HG03460 (cell line): ENCODE measurements at regions not wholly inside any gene's neighbourhood (a gene's known extent, or its start where the extent isn't known, plus 50 kb on each side); places are given as distances from the start of the nearest gene placed in this dataset.

ENCODE experiments used
- ATAC-seq: cut with Tn5 transposase; IDR thresholded peaks from one replicate; pipeline ENCODE4 v1.9.1; 2021; ENCODE audit not compliant: unreplicated experiment

DNA sequence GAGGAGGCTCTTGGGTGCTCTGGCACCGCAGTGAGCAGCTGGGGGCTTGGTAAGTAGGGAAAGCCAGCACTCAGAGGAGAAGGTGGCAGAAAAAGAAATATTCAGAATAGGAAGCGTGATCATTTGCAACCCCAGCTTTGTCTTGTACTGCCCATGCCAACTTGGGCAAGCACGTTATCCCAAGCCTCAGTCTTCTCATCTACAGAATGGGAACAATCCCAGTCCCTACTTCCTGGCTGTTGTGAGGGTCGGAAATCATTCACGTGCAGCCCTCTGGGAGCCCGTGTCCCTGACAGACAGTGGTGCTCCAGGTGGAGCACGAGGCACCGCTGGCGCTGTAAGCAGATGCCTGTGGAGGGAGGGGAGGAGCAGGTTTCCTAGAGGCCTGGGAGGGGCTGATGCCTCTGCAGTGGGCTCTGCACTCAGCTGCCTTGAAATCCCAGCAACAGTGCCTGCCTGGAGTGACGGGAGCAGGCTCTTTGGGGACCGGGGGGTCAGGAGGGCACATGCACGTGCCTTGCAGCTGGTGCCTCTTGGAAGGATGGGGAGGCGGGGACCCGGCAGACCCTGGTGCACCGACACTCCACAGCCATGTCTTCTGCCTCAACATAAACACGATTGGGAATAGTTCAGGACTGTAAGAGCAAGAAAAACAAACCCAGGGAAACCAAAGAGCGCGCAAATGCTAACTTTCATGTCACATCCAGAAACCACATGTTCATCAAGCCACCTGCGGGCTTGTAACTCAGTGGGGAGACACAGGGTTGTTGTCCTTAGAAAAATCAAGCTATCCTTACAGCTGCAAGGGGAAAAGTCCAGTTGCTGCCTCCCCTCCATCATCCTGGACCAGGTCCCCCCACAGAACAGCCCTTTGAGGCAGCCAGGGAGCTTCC lies 86.5 kb upstream of the DIO3 start:
- ATAC-seq = no peak

DNA sequence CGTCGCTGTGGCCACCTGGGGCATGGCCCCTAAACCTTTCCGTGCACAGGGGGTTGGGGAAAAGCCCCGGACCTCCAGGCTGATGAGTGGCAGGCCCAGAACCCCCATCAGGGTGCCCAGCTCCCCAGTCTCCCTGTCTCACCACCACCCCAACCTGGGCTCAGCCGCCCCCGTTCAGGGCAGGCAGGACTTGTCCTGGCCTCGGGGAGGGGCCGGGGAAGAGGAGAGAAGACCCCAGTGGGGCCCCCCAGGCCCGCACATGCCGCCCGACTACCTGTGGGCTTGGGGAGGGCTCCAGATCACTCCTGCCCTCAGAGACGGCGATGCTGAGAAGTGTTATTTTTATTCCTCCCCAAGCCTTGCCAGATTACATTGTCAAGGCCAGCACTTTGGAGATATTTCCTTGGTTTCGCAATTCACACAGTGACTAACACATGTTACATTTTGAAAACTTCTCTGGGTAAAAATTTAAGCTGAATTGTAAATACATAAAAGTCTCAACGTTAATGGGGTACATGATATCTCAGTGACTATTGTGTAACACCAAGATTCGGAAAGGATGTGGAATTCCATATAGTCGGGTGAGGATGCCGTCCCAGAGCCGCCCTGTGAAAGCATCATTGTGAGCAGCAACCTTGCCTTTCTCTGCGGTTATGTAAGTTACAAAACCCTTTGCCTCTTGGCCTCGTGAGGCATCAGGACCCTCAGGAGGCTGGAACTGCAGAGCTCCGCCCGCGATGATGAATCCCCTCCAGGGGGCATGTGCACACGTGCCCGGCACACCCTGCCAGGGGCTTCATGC lies 85.6 kb upstream of the DIO3 start:
- ATAC-seq = no peak

DNA sequence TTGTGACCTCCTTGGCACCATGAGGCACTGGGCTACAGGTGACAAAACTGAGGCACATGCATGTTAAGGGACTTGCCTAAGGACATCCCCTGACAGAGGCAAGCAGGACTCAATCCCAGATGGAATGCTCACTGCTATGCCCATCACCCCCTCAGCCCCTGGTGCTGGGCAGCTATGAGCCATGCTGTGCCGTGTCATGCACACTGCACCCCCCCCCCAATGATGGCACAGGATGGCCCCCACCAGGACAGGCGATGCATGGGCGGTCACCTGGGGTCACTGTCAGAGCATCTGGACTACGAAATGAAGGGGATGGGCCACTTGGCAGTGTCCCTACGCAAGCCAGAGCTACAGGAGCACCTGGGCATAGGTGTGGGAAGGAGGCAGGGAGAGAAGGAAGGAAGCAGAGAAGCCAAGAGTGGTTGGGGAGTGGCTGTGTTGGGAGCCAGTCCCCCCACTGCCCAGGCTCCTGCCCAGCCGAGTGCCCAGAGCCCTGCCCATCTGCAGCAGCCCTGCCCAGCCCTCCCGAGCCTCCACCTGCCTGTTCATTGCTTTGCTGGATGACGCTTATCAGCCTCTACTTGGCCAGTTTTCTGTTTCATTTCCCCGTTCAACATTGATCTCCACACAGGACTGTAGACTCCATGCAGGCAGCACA lies 84.9 kb upstream of the DIO3 start:
- ATAC-seq = no peak

DNA sequence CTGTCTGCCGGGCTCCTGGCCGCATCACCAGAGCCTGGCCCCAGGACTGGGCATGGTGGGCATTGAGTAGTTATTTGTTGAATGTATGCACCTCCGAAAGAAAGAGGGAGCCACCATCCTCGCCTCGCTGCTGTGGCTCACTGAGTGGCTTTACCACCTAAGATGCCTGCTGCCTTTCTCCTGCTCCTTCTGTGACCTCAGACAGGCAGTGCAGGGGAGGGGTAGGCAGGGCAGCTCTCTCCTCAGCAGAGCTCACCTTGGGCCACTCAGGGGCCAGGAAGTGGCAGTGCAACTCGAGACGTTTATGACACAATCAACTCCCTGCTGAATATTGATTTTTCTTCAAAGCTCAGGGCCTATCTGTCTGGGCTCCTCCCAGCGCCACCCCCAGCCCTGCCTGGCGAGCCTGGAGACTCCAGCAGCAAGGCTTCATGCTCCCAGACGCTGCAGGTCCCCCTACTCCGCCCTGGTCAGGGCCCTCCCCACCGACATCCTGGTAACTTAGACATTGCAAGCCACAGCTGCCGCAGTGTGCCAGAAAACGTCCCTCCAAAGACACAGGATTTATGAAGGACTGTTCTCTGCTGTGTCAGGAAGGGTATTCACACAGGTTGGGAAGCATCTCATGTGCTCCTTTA lies 84.3 kb upstream of the DIO3 start:
- ATAC-seq = no peak

DNA sequence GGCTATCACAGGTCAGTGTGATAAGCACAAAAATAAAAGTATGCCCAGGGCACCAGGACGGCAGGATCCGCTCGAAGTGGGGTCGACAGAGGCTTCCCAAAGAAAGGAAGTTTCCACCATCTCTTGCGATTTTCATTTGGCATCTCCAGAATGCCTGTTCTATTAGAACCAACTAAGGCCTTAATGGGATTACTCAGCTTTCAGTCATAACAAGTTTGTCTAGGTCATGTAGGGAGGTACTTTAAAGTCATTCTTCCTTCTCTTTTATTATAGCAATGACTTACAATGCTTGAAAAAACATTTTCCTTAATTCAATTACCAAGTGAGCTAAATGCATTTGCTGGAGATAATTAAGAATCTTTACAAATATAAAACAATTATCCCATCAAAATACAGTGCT lies 83.6 kb upstream of the DIO3 start:
- no peak for ATAC-seq

DNA sequence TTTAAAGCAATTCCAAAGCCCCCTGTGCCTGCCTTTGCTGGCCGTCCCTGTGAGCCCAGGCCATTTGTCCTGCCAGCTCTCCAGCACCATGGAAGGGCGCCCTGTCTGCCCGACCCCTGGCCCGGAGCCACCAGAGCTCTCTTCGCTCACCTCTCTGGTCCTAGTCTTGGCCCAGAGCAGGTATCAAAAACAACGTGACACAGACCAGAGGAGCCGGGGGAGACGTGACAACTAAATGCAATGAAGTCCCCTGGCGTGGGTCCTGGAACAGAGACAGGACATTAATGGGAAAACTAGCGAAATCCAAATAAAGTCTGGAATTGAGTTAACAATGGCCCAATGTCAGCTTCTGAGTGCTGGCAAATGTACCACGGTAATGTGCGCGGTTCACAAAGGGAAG lies 83.2 kb upstream of the DIO3 start:
- no peak for ATAC-seq

DNA sequence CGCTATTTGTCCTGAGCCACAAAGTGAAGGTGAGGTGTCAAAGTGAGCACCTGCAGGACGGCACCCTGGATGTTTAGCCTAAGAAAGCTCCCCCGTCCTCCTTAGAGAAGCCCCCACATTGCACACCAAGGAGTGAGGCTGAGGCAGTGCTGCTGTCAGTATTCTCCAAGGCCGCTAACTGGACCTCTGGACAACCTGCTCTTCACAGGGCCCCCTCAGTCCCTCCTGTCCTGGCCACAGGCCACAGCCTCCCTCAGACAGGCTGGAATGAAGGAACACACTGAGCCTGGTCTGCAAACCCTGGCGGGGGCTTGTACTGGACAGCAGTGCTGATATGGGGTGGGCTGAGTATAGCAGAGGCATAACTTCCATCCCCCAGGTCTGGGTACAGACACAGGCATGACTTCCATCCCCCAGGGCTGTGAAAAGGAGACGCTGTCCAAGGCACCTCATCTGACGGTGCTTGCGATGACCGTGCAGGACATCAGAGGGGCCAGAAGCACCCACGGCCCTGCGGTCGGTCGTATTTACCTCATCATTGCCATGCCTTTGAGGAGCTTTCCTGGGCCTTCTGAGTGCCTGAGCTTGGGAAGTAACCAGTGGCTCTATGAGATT lies 82.4 kb upstream of the DIO3 start:
- ATAC-seq = no peak

DNA sequence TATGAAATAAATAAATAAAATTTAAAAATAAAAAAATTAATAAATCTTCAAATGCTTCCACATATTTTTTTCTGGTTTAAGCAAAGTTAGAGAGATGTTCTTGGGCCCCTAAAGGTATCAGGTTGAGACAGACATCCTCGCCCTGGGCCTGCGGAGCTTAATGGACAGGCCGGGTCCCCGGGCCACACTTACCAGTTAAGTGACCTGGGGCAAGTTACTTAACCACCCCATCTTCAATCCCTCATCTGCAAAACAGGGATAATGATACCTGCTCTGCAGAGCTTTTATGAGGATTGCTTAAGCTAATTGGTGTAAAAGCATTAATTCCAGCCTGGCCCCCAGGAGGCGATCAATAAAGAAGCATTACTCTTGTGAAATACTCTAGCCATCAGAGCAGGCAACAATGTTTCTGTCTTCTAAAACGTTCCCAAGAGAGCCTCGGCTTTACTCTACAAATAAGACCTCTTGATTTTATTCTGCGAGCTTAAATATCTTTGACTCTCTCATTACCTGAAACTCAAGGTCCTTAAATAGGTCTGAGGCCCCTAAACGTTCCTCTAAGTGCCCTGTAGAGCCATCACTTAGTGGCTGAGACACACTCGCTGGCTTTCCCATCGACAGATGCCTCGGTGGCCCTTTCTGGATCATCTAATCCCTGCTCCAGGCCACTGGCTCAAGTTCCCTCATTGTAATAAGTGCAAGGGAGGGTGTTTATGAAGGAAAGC lies 81.1 kb upstream of the DIO3 start:
- ATAC-seq = no peak

DNA sequence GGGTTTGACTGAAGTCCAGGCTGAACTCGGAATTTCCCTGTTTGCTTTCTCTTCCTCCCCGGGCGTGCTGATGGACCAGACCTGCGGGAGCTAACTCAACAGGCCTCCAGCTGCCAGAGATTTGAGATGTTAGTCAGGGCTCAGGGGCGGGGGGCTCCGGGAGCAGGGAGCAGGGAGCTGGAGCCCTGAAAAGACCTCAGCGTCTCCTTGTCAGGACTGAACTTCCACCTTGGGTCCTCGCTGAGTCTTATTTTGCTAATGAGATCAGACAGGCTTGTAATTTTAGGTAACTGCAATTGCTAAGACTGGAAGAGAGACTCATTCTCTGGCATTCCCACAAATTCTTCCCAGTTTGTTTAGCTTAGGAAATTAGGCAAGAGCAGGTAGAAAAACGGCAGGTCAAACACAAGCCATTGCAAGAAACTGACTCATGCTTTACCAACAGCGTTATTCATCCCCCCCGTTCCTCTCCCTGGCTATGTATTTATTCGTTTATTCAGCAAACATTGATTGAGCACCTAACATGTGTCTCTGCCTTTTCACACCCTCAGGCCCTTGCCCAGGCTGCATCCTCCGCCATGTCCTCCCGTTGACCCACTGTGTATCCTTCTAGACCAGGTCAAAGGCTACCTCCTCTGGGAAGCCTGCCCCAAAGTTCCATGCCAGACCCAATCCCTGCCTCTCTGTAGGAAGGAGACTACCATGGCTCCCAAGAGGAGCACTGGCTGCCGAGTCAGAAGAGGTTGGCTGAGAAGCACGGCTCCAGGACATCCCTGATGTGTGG lies 80.4 kb upstream of the DIO3 start:
- ATAC-seq = no peak

DNA sequence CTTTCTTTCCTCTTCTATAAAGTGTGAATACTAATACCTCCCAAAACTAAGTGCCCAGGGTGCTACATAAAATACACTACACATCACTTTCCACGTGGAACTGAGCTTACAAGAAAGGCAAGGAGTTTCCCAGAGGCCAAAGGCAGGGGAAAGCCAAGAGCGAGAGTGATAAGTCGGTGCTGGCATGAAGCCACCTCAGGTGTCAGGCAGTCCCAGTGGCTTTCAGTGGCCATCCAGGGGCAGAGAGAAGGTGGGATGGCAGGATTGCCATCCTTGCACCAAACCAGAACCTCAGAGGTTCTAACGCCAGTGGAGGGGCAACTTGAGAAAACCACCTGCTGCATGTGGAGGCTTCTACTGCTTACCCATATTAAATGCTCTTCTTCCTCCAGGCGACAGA lies 79.7 kb upstream of the DIO3 start:
- no peak for ATAC-seq

DNA sequence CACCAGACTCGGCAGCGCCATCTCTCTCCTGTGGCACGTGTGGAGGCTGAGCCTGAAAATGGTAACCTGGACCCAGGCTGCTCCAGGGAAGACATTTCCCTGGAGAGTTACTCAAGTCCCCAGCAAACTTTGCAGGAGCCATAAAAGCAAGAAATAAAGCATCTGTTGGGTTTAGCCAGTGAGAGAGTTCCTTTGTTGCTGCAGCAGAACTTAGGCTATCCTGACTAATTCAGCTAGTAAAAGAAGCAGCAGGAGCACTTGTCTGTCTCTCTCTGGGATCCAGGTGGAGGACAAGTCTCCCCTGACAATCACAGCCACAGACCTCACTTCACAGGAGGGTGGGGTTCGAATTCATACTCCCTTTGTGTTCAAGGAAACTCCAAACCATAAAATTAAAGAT lies 79.2 kb upstream of the DIO3 start:
- no peak for ATAC-seq

DNA sequence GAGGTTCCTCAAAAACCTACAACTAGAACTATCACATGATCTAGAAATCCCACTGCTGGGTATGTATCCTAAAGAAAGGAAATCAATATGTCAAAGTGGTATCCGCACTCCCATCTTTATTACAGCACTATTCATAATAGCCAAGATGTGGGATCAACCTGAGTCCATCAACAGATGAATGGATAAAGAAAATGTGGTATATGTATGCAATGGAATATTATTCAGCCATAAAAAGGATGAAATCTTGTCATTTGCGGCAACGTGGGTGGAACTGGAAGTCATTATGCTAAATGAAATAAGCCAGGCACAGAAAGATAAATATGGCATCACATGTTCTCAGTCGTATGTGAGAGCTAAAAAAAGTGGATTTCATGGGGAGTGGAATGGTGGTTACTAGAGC lies 77.5 kb upstream of the DIO3 start:
- ATAC-seq = no peak

DNA sequence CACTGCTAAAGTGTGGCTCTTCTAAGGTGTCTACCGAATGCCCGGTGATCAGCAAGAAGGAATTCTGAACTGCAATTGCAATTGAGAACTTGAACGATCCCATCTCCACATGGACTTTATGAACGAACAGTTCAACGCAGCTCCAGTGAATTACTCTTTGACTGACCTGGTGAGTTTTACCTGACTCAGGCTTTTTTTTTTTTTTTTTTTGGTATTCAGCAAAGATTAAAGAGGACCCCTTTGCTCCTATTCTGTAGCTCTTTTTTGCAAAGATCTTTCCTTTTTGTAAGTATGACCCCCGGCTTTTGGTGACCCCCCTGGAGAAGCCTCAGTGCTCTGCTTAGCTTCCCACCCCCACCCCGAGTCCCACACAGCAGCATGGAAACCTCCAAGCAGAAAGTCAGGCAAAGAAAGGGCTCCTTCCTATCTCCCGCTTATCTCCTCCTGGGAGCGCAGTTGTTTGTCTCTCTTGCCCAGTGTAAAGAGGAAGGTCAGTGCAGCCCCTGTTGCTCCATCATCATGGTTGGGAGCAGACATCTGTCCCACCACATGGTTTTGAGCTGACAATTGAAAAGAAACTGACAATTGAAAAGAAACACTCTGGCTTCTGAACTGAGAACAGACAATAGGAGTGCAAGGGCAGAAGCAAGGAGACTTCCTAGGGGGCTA lies 72.1 kb upstream of the DIO3 start:
- ATAC-seq = no peak

DNA sequence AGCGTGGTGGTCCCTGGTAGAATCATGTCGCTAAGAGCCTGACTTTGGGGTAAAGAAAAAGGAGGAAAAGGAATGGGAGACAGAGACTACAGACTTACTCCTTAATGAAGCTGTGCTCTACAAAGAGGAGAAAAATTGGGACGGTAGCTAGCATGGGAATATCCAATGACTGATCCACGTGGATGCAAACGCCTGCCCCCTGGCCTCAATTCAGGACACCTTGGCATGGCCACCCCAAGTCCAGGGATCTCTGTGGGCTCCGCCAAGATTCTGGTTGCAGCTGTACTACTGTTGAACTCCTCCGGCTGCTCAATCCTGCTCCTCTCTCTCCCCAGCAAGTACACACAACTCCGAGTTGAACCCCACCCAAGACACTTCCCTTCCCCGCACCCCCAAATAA lies 70.5 kb upstream of the DIO3 start:
- ATAC-seq = no peak

DNA sequence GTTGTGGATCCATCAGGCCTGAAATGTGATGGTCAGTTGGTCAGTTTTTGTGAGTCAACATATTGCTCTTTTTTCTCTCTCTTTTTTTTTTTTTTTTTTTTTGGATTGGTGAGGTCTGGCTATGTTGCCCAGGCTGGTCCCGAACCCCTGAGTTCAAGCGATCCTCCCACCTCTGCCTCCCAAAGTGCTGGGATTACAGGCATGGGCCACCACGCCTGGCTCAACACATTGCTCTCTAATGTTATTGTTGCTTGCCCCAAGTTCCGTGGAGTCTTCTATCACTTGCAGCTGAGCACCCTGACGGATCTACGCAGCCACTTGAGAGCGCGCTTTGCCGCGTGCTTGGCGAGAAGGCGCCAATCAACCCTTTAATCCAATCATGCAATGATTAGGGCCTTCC lies 69.5 kb upstream of the DIO3 start:
- ATAC-seq = no peak

DNA sequence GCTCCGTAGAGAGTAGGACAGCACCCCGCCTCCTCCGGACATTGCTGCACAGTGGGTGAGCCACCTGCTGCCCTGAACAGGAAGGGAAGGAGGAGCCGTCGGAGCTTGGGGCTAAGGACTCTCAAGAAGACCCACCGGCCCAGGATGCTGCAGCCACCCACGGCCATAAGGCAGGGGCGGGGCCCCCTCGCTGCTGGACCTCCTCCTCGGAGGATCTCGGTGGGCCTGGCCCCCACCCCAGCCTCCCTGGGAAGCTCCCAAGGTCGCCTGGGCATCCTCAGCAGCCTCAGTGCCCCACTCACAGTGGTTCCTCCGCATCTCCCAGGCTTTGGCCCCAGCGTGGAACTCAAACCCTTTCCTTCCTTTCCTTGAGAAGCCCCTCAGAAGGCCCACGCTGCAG lies 68.6 kb upstream of the DIO3 start:
- no peak for ATAC-seq

DNA sequence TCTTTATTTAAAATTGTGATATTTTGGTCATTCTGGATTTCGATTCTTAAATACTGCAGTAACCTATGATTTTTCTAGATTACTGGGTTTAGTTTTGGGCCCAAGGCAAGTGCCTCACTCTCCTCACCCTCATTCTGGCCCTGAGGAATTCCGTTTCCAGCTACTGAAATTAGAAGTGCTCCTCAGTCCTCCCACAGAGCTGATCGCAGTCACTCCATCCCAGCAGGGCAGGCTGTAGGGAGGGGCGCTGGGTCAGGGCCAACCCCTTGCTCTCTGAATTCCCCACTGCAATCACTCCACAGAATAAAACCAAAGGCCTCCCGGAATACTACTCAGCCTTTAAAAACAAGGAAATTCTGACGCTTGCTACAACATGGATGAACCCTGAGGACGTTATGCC lies 66.5 kb upstream of the DIO3 start:
- no peak for ATAC-seq

DNA sequence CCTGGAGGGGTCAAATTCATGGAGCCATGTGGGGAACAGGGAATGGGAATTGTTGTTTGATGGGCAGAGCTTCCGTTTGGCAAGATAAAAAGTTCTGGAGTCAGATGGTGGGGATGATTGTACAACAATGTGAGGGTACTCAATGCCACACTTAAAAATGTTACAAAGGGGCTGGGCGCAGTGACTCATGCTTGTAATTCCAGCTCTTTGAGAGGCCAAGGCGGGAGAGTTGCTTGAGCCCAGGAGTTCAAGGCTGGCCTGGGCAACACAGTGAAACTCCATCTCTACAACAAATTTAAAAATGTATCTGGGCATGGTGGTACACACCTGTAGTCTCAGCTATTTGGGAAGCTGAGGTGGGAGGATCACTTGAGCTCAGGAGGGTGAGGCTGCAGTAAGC lies 66.0 kb upstream of the DIO3 start:
- no peak for ATAC-seq
